ENCODE measurements at regions not wholly inside any gene's neighbourhood (a gene's known extent, or its start where the extent isn't known, plus 50 kb on each side); places are given as distances from the start of the nearest gene placed in this dataset.

DNA sequence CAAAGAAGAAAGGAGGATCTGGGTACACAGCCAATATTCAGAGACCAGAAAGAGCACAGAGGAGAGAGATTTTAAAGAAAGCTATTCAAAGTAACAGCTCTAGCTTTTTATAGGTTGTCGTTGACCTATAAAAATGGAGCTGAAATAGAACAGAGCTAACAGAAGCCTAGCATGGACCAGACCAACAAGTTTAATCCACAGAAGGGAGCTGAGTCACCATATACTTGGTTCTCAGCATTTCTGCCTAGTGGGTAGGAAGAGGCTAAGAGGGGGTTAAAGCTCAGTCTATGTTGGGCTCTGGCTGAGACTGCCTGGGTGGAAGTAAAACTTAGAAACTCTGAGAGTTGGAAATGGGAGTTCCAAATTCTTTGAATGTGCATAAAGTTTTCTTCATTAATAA lies 678.0 kb upstream of the CDH2 start:
- no peak for DNase-seq
- H3K27ac ChIP-seq = no peak overlapping the region
- intact Hi-C loops (cut with DNase I; ENCODE audit: low total_unique reads) = no loop called here
- no peaks in the 10 kb centered on the region for H3K36me3 ChIP-seq
- no peak overlapping the region for H3K4me3 ChIP-seq
- H3K9me3 ChIP-seq = no peaks in the 10 kb centered on the region
- peaks cover 0 to 11% (median 0%) of the 10 kb centered on the region in 4 donors for H3K4me1 ChIP-seq
- H3K27me3 ChIP-seq = no peaks in the 10 kb centered on the region
- TF ChIP-seq, protein P1, sequence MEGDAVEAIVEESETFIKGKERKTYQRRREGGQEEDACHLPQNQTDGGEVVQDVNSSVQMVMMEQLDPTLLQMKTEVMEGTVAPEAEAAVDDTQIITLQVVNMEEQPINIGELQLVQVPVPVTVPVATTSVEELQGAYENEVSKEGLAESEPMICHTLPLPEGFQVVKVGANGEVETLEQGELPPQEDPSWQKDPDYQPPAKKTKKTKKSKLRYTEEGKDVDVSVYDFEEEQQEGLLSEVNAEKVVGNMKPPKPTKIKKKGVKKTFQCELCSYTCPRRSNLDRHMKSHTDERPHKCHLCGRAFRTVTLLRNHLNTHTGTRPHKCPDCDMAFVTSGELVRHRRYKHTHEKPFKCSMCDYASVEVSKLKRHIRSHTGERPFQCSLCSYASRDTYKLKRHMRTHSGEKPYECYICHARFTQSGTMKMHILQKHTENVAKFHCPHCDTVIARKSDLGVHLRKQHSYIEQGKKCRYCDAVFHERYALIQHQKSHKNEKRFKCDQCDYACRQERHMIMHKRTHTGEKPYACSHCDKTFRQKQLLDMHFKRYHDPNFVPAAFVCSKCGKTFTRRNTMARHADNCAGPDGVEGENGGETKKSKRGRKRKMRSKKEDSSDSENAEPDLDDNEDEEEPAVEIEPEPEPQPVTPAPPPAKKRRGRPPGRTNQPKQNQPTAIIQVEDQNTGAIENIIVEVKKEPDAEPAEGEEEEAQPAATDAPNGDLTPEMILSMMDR (IDR thresholded peaks at IDR 0.05) = no peak

DNA sequence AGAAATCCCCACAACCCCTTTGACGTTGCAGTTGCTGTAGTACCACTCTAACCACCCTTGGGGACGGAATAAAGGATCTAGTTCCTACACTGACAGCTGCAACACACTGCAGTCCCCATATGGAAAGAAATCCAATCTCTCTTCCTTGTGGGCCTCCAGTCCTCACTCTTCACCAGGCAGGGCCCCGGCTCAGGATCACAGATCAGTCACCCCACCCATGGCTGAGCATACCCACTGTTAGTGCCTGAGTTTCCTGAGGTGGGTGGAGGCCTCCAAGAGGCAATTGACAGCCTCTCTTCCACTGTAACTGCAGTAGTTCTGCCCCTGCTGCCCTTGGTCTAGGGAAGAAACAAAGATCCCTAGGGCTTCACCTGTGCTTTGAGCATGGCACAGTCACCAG lies 670.0 kb upstream of the CDH2 start:
- H3K36me3 ChIP-seq = no peaks in the 10 kb centered on the region
- intact Hi-C loops (cut with DNase I; ENCODE audit: low total_unique reads) = no loop called here
- H3K9me3 ChIP-seq = no peaks in the 10 kb centered on the region
- TF ChIP-seq, protein P1 (IDR thresholded peaks at IDR 0.05) = no peak
- H3K27ac ChIP-seq = no peak overlapping the region
- DNase-seq = no peak
- no peaks in the 10 kb centered on the region for H3K27me3 ChIP-seq
- H3K4me3 ChIP-seq = no peak overlapping the region
- no peaks in the 10 kb centered on the region for H3K4me1 ChIP-seq

DNA sequence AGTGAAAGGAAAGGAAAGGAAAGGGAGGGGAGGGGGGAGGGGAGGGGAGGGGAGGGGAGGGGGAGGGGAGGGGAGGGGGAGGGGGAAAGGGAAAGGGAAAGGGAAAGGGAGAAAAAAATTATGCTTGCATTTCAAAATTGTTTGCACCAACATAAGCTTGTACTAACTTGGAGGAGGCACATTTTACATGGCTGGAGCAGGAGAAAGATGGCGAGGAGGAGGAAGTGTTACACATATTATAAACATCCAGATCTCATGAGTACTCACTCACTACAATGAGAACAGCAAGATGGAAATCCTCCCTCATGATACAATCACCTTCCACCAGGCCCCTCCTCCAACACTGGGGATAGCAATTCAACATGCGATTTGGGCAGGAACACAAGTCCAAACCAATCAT lies 660.2 kb upstream of the CDH2 start:
- no peak for DNase-seq
- Histone ChIP-seq H3K4me3 (no peak overlapping the region), H3K36me3 (no peaks in the 10 kb centered on the region), H3K27me3 (no peaks in the 10 kb centered on the region), H3K4me1 (no peaks in the 10 kb centered on the region), H3K9me3 (no peaks in the 10 kb centered on the region), H3K27ac (no peak overlapping the region)
- intact Hi-C loops (cut with DNase I; ENCODE audit: low total_unique reads) = no loop called here
- TF ChIP-seq, protein P1 (IDR thresholded peaks at IDR 0.05) = no peak

DNA sequence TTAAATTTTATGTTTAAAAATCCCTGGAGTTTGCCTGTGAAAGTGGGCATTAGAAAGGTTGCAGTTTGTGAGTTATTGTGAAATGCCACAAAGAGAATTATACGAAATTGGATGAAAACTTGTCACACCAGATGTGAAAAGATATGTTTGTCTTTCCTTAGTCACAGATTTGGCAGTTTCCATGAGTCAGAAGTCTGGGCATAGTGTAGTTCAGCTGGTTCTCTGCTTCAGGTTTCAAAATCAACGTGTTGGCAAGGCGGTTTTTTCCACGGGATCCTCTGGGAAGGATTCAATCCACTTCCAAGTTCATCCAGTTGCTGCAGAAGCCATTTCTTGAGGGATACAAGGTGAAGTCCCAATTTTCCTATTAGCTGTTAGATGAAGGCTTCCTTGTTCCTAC lies 658.0 kb upstream of the CDH2 start:
- Histone ChIP-seq H3K27me3 (no peaks in the 10 kb centered on the region), H3K27ac (no peak overlapping the region), H3K4me3 (no peak overlapping the region), H3K4me1 (no peaks in the 10 kb centered on the region), H3K36me3 (no peaks in the 10 kb centered on the region), H3K9me3 (no peaks in the 10 kb centered on the region)
- intact Hi-C loops (cut with DNase I; ENCODE audit: low total_unique reads) = no loop called here
- TF ChIP-seq, protein P1 (IDR thresholded peaks at IDR 0.05) = no peak
- DNase-seq = no peak

DNA sequence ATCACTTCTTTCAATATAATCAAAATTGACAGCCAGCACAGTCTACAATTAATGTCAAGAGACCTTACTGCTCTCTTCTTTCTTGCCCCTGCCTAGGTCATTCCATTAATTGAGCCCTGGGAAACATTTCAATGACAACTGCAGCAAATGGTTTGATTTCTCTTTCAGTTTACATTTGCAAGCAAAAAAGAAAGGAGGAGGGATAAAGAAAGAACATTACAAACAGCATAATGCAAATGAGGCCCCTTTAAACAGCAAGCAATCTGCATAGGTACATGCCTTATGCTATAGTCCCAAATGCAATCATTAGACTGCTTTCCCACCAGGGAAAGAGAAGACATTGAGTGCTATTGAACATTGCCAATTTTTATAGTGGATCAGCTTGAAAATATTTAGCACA lies 655.0 kb upstream of the CDH2 start:
- no peak for DNase-seq
- Histone ChIP-seq H3K9me3 (no peaks in the 10 kb centered on the region), H3K4me1 (no peaks in the 10 kb centered on the region), H3K4me3 (no peak overlapping the region), H3K27me3 (no peaks in the 10 kb centered on the region), H3K27ac (no peak overlapping the region), H3K36me3 (no peaks in the 10 kb centered on the region)
- intact Hi-C loops (cut with DNase I; ENCODE audit: low total_unique reads) = no loop called here
- TF ChIP-seq, protein P1 (IDR thresholded peaks at IDR 0.05) = no peak

DNA sequence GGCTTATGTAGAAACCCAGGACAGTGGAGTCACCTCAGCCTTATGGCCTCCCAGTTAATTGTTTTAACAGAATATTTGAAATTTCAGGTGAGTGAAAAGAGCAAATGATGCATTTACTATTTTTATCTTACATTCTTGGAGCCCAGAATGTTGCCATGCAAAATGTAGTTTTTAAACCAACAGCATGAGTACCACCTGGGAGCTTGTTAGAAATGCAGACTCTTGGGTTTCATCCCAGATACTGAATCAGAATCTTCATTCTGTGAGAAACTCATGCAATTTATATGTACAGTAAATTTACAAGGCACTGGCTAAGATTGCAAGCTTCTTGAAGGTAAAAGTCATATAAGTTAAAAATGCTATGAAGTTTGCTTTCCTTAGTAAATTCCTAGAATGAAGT lies 654.5 kb upstream of the CDH2 start:
- Histone ChIP-seq H3K4me1 (no peaks in the 10 kb centered on the region), H3K4me3 (no peak overlapping the region), H3K27me3 (no peaks in the 10 kb centered on the region), H3K27ac (no peak overlapping the region), H3K9me3 (no peaks in the 10 kb centered on the region), H3K36me3 (no peaks in the 10 kb centered on the region)
- no peak for DNase-seq
- TF ChIP-seq, protein P1 (IDR thresholded peaks at IDR 0.05) = no peak
- intact Hi-C loops (cut with DNase I; ENCODE audit: low total_unique reads) = no loop called here

All from tibial artery (tissue), 4 donors.